Activated naive CD4-positive, alpha-beta T cell treated with anti-CD3 and anti-CD28 coated beads for 36 hours (primary cell): ENCODE measurements at regions not wholly inside any gene's neighbourhood (a gene's known extent, or its start where the extent isn't known, plus 50 kb on each side); places are given as distances from the start of the nearest gene placed in this dataset.

Source experiments
- CTCF ChIA-PET: fragments of 350-600 bp; sonication (Branson Sonifier 250); formaldehyde crosslinking; loops from one replicate; lab custom pipeline; 2021; ENCODE audit warnings: antibody characterized with exemption; lab: Charles Lee
- DNase-seq: peaks from one replicate; pipeline ENCODE4 v3.0.0-alpha.2; 2020
- H3K27ac Mint-ChIP-seq: one replicate; pipeline ENCODE4 v1.8.0; 2021; ENCODE audit warnings: mild to moderate bottlenecking, mixed read lengths
- H3K27me3 Mint-ChIP-seq: one replicate; pipeline ENCODE4 v1.8.0; 2021; ENCODE audit warnings: low read depth, mixed read lengths
- H3K36me3 Mint-ChIP-seq: one replicate; pipeline ENCODE4 v1.8.0; 2021; ENCODE audit warnings: low read depth, mixed read lengths
- H3K4me1 Mint-ChIP-seq: one replicate; pipeline ENCODE4 v1.8.0; 2021; ENCODE audit warnings: low read depth, mixed read lengths
- H3K4me3 Mint-ChIP-seq: one replicate; pipeline ENCODE4 v1.8.0; 2021; ENCODE audit warnings: mild to moderate bottlenecking, moderate library complexity, mixed read lengths
- H3K9me3 Mint-ChIP-seq: one replicate; pipeline ENCODE4 v1.8.0; 2021; ENCODE audit warnings: mixed read lengths
- intact Hi-C: fragments of 100-400 bp; cut with micrococcal nuclease; formaldehyde crosslinking; loops from one replicate; pipeline ENCODE4 v1.15.1; 2023

- DNase-seq: no peak
- H3K9me3 Mint-ChIP-seq: no peaks in the 10 kb centered on the region
- intact Hi-C loops: no loop called here
- H3K27ac Mint-ChIP-seq: no peak overlapping the region
- H3K4me3 Mint-ChIP-seq: no peak overlapping the region
- H3K36me3 Mint-ChIP-seq: no peaks in the 10 kb centered on the region
- CTCF ChIA-PET: no interaction called here
- H3K27me3 Mint-ChIP-seq: peaks cover 7% of the 10 kb centered on the region
- no peaks in the 10 kb centered on the region for H3K4me1 Mint-ChIP-seq
Observed at GRCh38 chr5:35369965-35370790, 139.9 kb upstream of the PRLR start.

- Mint-ChIP-seq H3K4me1 (no peaks in the 10 kb centered on the region), H3K4me3 (no peak overlapping the region), H3K36me3 (no peaks in the 10 kb centered on the region), H3K9me3 (no peaks in the 10 kb centered on the region), H3K27ac (no peak overlapping the region), H3K27me3 (peaks cover 11% of the 10 kb centered on the region)
- no peak for DNase-seq
- intact Hi-C loops: no loop called here
- CTCF ChIA-PET: no interaction called here
Observed at GRCh38 chr5:35367526-35367925, 137.2 kb upstream of the PRLR start.

- CTCF ChIA-PET: interaction anchor here (0.9 kb wide), 1 partner anchor 68 kb away, joined by 3 read pairs; no protein-coding TSS in a partner anchor
- DNase-seq: no peak
- Mint-ChIP-seq H3K9me3 (no peaks in the 10 kb centered on the region), H3K27me3 (peaks cover 16% of the 10 kb centered on the region), H3K27ac (no peak overlapping the region), H3K4me1 (no peaks in the 10 kb centered on the region), H3K36me3 (no peaks in the 10 kb centered on the region), H3K4me3 (no peak overlapping the region)
- intact Hi-C loops: no loop called here
Observed at GRCh38 chr5:35365758-35366157, 135.5 kb upstream of the PRLR start.

GRCh38 chr5:35364350-35364749 is 134.1 kb upstream of the PRLR start:
- H3K4me1 Mint-ChIP-seq: no peaks in the 10 kb centered on the region
- CTCF ChIA-PET: no interaction called here
- no peaks in the 10 kb centered on the region for H3K36me3 Mint-ChIP-seq
- H3K4me3 Mint-ChIP-seq: no peak overlapping the region
- intact Hi-C loops: no loop called here
- no peak overlapping the region for H3K27ac Mint-ChIP-seq
- H3K27me3 Mint-ChIP-seq: peaks cover 15% of the 10 kb centered on the region
- no peaks in the 10 kb centered on the region for H3K9me3 Mint-ChIP-seq
- DNase-seq: no peak

GRCh38 chr5:35363387-35363965 is 133.2 kb upstream of the PRLR start:
- Mint-ChIP-seq H3K36me3 (no peaks in the 10 kb centered on the region), H3K27ac (no peak overlapping the region), H3K27me3 (peaks cover 15% of the 10 kb centered on the region), H3K4me1 (no peaks in the 10 kb centered on the region), H3K9me3 (no peaks in the 10 kb centered on the region), H3K4me3 (no peak overlapping the region)
- DNase-seq: no peak
- intact Hi-C loops: no loop called here
- CTCF ChIA-PET: interaction anchor here (0.6 kb wide), 1 partner anchor 73 kb away, joined by 3 read pairs; no protein-coding TSS in a partner anchor

GRCh38 chr5:35362772-35363171 is 132.5 kb upstream of the PRLR start:
- intact Hi-C loops: no loop called here
- no peaks in the 10 kb centered on the region for H3K4me1 Mint-ChIP-seq
- no peak for DNase-seq
- no peaks in the 10 kb centered on the region for H3K36me3 Mint-ChIP-seq
- H3K27ac Mint-ChIP-seq: no peak overlapping the region
- H3K9me3 Mint-ChIP-seq: no peaks in the 10 kb centered on the region
- H3K4me3 Mint-ChIP-seq: no peak overlapping the region
- CTCF ChIA-PET: interaction anchor here (0.6 kb wide), 1 partner anchor 74 kb away, joined by 3 read pairs; no protein-coding TSS in a partner anchor
- peaks cover 15% of the 10 kb centered on the region for H3K27me3 Mint-ChIP-seq

- Mint-ChIP-seq H3K27me3 (peaks cover 15% of the 10 kb centered on the region), H3K27ac (no peak overlapping the region), H3K36me3 (no peaks in the 10 kb centered on the region), H3K9me3 (peaks cover 1% of the 10 kb centered on the region), H3K4me3 (no peak overlapping the region), H3K4me1 (no peaks in the 10 kb centered on the region)
- no peak for DNase-seq
- intact Hi-C loops: no loop called here
- CTCF ChIA-PET: no interaction called here
Observed at GRCh38 chr5:35360671-35361070, 130.4 kb upstream of the PRLR start.

GRCh38 chr5:35359859-35360258 is 129.6 kb upstream of the PRLR start:
- Mint-ChIP-seq H3K36me3 (no peaks in the 10 kb centered on the region), H3K27me3 (peaks cover 15% of the 10 kb centered on the region), H3K4me1 (no peaks in the 10 kb centered on the region), H3K27ac (no peak overlapping the region), H3K9me3 (peaks cover 1% of the 10 kb centered on the region), H3K4me3 (no peak overlapping the region)
- DNase-seq: no peak
- CTCF ChIA-PET: no interaction called here
- intact Hi-C loops: no loop called here

GRCh38 chr5:35357973-35358372 is 127.7 kb upstream of the PRLR start:
- no peaks in the 10 kb centered on the region for H3K36me3 Mint-ChIP-seq

GRCh38 chr5:35356725-35357124 is 126.4 kb upstream of the PRLR start:
- Mint-ChIP-seq H3K4me3 (no peak overlapping the region), H3K9me3 (peaks cover 11% of the 10 kb centered on the region), H3K4me1 (no peaks in the 10 kb centered on the region), H3K27ac (no peak overlapping the region), H3K27me3 (peaks cover 6% of the 10 kb centered on the region), H3K36me3 (no peaks in the 10 kb centered on the region)
- CTCF ChIA-PET: no interaction called here
- intact Hi-C loops: no loop called here
- DNase-seq: no peak

More at GRCh38 chr5:35357973-35358372, 127.7 kb upstream of the PRLR start:
- Mint-ChIP-seq H3K4me1 (no peaks in the 10 kb centered on the region), H3K27me3 (peaks cover 9% of the 10 kb centered on the region), H3K4me3 (no peak overlapping the region), H3K9me3 (peaks cover 3% of the 10 kb centered on the region), H3K27ac (no peak overlapping the region)
- DNase-seq: no peak
- intact Hi-C loops: no loop called here
- CTCF ChIA-PET: no interaction called here

- peaks cover 16% of the 10 kb centered on the region for H3K9me3 Mint-ChIP-seq
- H3K27ac Mint-ChIP-seq: no peak overlapping the region
- H3K4me3 Mint-ChIP-seq: no peak overlapping the region
- no peak for DNase-seq
- H3K27me3 Mint-ChIP-seq: peaks cover 3% of the 10 kb centered on the region
- no peaks in the 10 kb centered on the region for H3K4me1 Mint-ChIP-seq
- CTCF ChIA-PET: interaction anchor here (0.7 kb wide), 1 partner anchor 23 kb away, joined by 4 read pairs; no protein-coding TSS in a partner anchor
- no peaks in the 10 kb centered on the region for H3K36me3 Mint-ChIP-seq
- intact Hi-C loops: no loop called here
Observed at GRCh38 chr5:35354751-35355150, 124.5 kb upstream of the PRLR start.

GRCh38 chr5:35345222-35345621 is 114.9 kb upstream of the PRLR start:
- DNase-seq: no peak
- CTCF ChIA-PET: no interaction called here
- Mint-ChIP-seq H3K4me3 (no peak overlapping the region), H3K4me1 (no peaks in the 10 kb centered on the region), H3K27me3 (peaks cover 6% of the 10 kb centered on the region), H3K36me3 (no peaks in the 10 kb centered on the region), H3K9me3 (peaks cover 5% of the 10 kb centered on the region), H3K27ac (no peak overlapping the region)
- intact Hi-C loops: no loop called here

GRCh38 chr5:35342664-35343063 is 112.4 kb upstream of the PRLR start:
- intact Hi-C loops: no loop called here
- H3K4me1 Mint-ChIP-seq: no peaks in the 10 kb centered on the region
- CTCF ChIA-PET: no interaction called here
- H3K9me3 Mint-ChIP-seq: peaks cover 2% of the 10 kb centered on the region
- H3K4me3 Mint-ChIP-seq: no peak overlapping the region
- H3K27ac Mint-ChIP-seq: no peak overlapping the region
- H3K27me3 Mint-ChIP-seq: peaks cover 6% of the 10 kb centered on the region
- H3K36me3 Mint-ChIP-seq: no peaks in the 10 kb centered on the region
- DNase-seq: no peak
